Tibial nerve (tissue), 4 donors: ENCODE measurements at regions not wholly inside any gene's neighbourhood (a gene's known extent, or its start where the extent isn't known, plus 50 kb on each side); places are given as distances from the start of the nearest gene placed in this dataset.

Experiments used
- DNase-seq, 2 donors: peaks; one replicate each; pipeline ENCODE4 v3.0.0-alpha.2; 2019; ENCODE audit warnings: low spot score in 2 of 2
- H3K27ac ChIP-seq, 4 donors: fragments of 200-600 bp; sonication (generic) in 3 of 4; one replicate each; pipeline ENCODE4 v1.5.1; 2017 to 2019; ENCODE audit warnings: mild to moderate bottlenecking in 1 of 4
- H3K27me3 ChIP-seq, 2 donors: fragments of 200-600 bp; sonication (generic) in 1 of 2; one replicate each; pipeline versions ENCODE4 v1.5.1 to v1.6.0; 2017 to 2019
- H3K36me3 ChIP-seq, 3 donors: fragments of 200-600 bp; sonication (generic); one replicate each; pipeline ENCODE4 v1.5.1; 2018 to 2019
- H3K4me1 ChIP-seq, 4 donors: fragments of 200-600 bp; sonication (generic) in 3 of 4; one replicate each; pipeline ENCODE4 v1.5.1; 2017 to 2019
- H3K4me3 ChIP-seq, 4 donors: fragments of 200-600 bp; sonication (generic) in 3 of 4; one replicate each; pipeline ENCODE4 v1.5.1; 2017 to 2019; ENCODE audit warnings: mild to moderate bottlenecking in 1 of 4, moderate library complexity in 1 of 4
- H3K9me3 ChIP-seq, 4 donors: fragments of 200-600 bp; sonication (generic) in 3 of 4; one replicate each; pipeline ENCODE4 v1.5.1; 2017 to 2019
- EP300 ChIP-seq, 2 donors: sonication (generic); formaldehyde crosslinking; IDR thresholded peaks; one replicate each; pipeline ENCODE4 v1.6.1; 2017; ENCODE audit warnings: antibody characterized with exemption in 2 of 2, mild to moderate bottlenecking in 1 of 2
- POLR2A ChIP-seq, 2 donors: fragments of 450-650 bp; IDR thresholded peaks; one replicate each; pipeline ENCODE4 v1.6.1; 2017; ENCODE audit warnings: antibody characterized with exemption in 2 of 2, mild to moderate bottlenecking in 2 of 2, moderate library complexity in 2 of 2
- WGBS, 2 donors: methylation state at CpG; one replicate each; pipeline ENCODE4 v1.1.5; 2018; 5-methylcytosine and 5-hydroxymethylcytosine counted together
- TF ChIP-seq, protein P1 (sequence below), 5 experiments: fragments of 200-600 bp in 3 of 5; fragments of 450-650 bp in 2 of 5; sonication (generic) in 3 of 5; IDR thresholded peaks; one replicate each; pipeline ENCODE4 v1.5.1; 2016 to 2019; ENCODE audit warnings: antibody characterized with exemption in 5 of 5, mild to moderate bottlenecking in 3 of 5, moderate library complexity in 2 of 5

- Histone ChIP-seq H3K4me3 (no peak overlapping the region), H3K36me3 (no peaks in the 10 kb centered on the region), H3K4me1 (peaks cover 0 to 17% (median 12%) of the 10 kb centered on the region in 4 donors), H3K27me3 (no peaks in the 10 kb centered on the region), H3K9me3 (no peaks in the 10 kb centered on the region), H3K27ac (peak overlapping the region in 3 of 4 donors; percentile 2 to 66 (median 19))
- TF ChIP-seq, protein P1, sequence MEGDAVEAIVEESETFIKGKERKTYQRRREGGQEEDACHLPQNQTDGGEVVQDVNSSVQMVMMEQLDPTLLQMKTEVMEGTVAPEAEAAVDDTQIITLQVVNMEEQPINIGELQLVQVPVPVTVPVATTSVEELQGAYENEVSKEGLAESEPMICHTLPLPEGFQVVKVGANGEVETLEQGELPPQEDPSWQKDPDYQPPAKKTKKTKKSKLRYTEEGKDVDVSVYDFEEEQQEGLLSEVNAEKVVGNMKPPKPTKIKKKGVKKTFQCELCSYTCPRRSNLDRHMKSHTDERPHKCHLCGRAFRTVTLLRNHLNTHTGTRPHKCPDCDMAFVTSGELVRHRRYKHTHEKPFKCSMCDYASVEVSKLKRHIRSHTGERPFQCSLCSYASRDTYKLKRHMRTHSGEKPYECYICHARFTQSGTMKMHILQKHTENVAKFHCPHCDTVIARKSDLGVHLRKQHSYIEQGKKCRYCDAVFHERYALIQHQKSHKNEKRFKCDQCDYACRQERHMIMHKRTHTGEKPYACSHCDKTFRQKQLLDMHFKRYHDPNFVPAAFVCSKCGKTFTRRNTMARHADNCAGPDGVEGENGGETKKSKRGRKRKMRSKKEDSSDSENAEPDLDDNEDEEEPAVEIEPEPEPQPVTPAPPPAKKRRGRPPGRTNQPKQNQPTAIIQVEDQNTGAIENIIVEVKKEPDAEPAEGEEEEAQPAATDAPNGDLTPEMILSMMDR (IDR thresholded peaks at IDR 0.05): no peak
- peak in 1 of 2 donors; percentile 33 for TF ChIP-seq EP300 (IDR thresholded peaks at IDR 0.05)
- DNase-seq: no peak
- 14 to 17% methylated on average over 2 of the region's 2 CpGs for WGBS, 2 donors
Measured at GRCh38 chr1:234933475-234933874, 195.2 kb downstream of the TOMM20 start.

DNA sequence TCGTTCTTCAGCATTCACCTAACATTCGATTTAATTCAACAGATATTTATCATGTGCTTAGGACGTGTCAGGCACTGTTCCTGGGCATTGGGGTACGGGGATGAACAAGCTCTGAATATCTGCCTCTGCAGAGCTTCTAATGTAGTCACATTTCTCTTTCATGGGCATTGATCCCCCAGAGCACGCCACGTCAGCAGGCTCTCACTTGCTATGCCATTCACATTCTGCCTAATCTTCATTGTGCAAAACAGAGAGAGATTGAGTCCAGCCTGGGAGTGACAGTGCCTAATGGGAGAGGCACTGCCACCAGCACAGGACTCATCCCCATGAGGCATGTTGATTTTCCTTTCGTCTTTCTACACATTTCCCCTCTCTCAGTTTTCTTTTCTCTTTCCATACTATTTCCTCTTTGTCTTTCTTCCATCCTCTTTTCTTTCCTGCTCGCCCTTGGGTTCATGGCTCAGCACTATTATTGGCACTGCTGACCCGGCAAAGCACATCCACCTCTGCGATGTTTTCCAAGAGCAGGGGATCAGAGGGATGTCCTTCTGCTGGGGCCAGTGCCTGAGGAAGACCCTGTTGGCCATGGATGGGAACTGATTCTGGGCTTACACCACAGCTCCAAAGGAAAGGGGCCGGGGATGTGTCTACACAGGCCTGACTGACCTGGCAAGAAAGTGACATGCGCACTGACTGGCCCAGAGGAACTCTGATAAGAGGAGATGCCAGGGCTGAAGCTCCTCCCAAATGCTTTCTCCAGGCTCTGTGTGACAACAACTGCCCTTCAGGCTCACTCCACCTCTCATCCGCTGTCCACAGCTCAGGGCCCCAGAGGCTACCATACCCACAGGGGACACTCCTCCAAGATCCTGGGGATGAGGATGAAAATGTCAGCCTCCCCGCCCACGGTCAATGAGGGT is 195.9 kb downstream of the TOMM20 start:
- H3K27ac ChIP-seq: peak overlapping the region in 2 of 4 donors; percentile 19 to 32
- no peak for DNase-seq

GRCh38 chr1:234932106-234932505 is 196.5 kb downstream of the TOMM20 start:
- H3K9me3 ChIP-seq: no peaks in the 10 kb centered on the region
- no peak for DNase-seq
- H3K36me3 ChIP-seq: no peaks in the 10 kb centered on the region
- TF ChIP-seq EP300 (IDR thresholded peaks at IDR 0.05) (no peak), POLR2A (IDR thresholded peaks at IDR 0.05) (no peak)
- TF ChIP-seq, protein P1 (IDR thresholded peaks at IDR 0.05): no peak
- no peak overlapping the region for H3K27ac ChIP-seq
- H3K27me3 ChIP-seq: no peaks in the 10 kb centered on the region
- H3K4me3 ChIP-seq: no peak overlapping the region
- 91 to 97% methylated on average over 12 of the region's 12 CpGs for WGBS, 2 donors
- H3K4me1 ChIP-seq: peaks cover 0 to 22% (median 16%) of the 10 kb centered on the region in 4 donors

More for the DNA sequence above, 195.9 kb downstream of the TOMM20 start:
- WGBS, 2 donors: 87 to 89% methylated on average over 14 to 15 of the region's 15 CpGs
- Histone ChIP-seq H3K9me3 (no peaks in the 10 kb centered on the region), H3K4me1 (peaks cover 0 to 17% (median 12%) of the 10 kb centered on the region in 4 donors), H3K27me3 (no peaks in the 10 kb centered on the region), H3K4me3 (no peak overlapping the region), H3K36me3 (no peaks in the 10 kb centered on the region)
- TF ChIP-seq POLR2A (IDR thresholded peaks at IDR 0.05) (no peak), EP300 (IDR thresholded peaks at IDR 0.05) (no peak)
- TF ChIP-seq, protein P1 (IDR thresholded peaks at IDR 0.05): no peak

GRCh38 chr1:234931404-234931973 is 197.1 kb downstream of the TOMM20 start:
- H3K4me3 ChIP-seq: no peak overlapping the region
- no peaks in the 10 kb centered on the region for H3K27me3 ChIP-seq
- H3K4me1 ChIP-seq: peaks cover 0 to 28% (median 22%) of the 10 kb centered on the region in 4 donors
- no peak for DNase-seq
- TF ChIP-seq, protein P1 (IDR thresholded peaks at IDR 0.05): no peak
- no peak for TF ChIP-seq EP300 (IDR thresholded peaks at IDR 0.05)
- TF ChIP-seq POLR2A (IDR thresholded peaks at IDR 0.05): no peak
- no peaks in the 10 kb centered on the region for H3K9me3 ChIP-seq
- no peak overlapping the region for H3K27ac ChIP-seq
- no peaks in the 10 kb centered on the region for H3K36me3 ChIP-seq
- 90 to 96% methylated on average over 4 of the region's 4 CpGs for WGBS, 2 donors

GRCh38 chr1:234929369-234929768 is 199.3 kb downstream of the TOMM20 start:
- Histone ChIP-seq H3K4me3 (no peak overlapping the region), H3K4me1 (peaks cover 0 to 45% (median 32%) of the 10 kb centered on the region in 4 donors), H3K36me3 (no peaks in the 10 kb centered on the region), H3K9me3 (no peaks in the 10 kb centered on the region), H3K27me3 (no peaks in the 10 kb centered on the region), H3K27ac (no peak overlapping the region)
- TF ChIP-seq, protein P1 (IDR thresholded peaks at IDR 0.05): no peak
- WGBS, 2 donors: 89 to 94% methylated on average over 3 of the region's 3 CpGs
- no peak for DNase-seq
